HG03521 (cell line): ENCODE measurements at regions not wholly inside any gene's neighbourhood (a gene's known extent, or its start where the extent isn't known, plus 50 kb on each side); places are given as distances from the start of the nearest gene placed in this dataset.
"Not testable (repeated sequence)": the region's sequence is repeated elsewhere in the genome, so short reads cannot be mapped to it uniquely, and the experiment has no call there.

Experiments used
- ATAC-seq: cut with Tn5 transposase; IDR thresholded peaks from one replicate; pipeline ENCODE4 v1.9.1; 2021; ENCODE audit warnings: mild to moderate bottlenecking, moderate library complexity; ENCODE audit not compliant: unreplicated experiment

DNA sequence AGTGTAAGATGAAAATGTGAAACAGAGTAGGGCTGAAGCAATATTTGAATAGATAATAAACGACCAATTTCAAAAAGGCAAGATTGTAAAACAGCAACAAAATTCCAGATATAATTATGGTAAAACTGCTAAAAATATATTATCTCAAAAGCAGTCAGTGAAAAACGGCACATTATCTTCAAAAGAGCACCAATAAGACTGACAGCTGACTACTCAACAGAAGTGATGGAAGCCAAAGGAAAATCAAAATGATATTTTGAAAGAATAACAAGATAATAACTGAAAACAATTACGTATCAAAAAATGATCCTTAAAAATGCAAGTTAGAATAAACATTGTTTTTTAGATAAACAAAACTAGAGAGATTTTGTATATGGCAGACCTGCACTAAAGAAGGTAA is 920.6 kb upstream of the FAM98A start:
- ATAC-seq = no peak

DNA sequence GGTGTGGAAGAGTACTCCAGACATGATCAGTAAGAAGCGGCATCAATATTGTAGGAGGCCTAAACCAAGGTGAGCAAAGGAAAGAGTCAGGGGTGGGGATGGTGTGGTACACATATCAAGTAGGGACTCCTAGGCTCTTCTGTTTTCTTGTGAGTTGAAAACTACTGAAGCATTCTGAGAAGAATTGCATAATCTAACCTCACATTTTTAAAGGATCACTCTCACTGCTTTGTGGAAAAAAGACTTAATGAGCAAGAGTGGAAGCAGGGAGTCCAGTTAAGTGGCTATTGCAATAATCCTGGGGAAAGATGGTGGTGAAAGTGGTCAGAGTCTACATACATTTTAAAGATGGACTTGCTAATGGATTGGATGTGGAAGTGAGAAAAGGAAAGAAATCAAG is 899.5 kb upstream of the FAM98A start:
- no peak for ATAC-seq

DNA sequence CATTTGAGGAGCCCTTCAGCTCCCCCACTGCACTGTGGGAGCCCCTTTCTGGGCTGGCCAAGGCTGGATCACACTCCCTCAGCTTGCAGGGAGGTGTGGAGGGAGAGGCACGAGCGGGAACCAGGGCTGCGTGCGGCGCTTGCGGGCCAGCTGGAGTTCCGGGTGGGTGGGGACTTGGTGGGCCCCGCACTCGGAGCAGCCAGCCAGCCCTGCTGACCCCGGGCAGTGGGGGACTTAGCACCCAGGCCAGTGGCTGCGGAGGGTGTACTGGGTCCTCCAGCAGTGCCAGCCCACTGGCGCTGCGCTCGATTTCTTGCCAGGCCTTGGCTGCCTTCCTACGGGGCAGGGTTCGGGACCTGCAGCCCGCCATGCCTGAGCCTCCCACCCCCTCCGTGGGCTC is 895.1 kb upstream of the FAM98A start:
- not testable (repeated sequence) for ATAC-seq

DNA sequence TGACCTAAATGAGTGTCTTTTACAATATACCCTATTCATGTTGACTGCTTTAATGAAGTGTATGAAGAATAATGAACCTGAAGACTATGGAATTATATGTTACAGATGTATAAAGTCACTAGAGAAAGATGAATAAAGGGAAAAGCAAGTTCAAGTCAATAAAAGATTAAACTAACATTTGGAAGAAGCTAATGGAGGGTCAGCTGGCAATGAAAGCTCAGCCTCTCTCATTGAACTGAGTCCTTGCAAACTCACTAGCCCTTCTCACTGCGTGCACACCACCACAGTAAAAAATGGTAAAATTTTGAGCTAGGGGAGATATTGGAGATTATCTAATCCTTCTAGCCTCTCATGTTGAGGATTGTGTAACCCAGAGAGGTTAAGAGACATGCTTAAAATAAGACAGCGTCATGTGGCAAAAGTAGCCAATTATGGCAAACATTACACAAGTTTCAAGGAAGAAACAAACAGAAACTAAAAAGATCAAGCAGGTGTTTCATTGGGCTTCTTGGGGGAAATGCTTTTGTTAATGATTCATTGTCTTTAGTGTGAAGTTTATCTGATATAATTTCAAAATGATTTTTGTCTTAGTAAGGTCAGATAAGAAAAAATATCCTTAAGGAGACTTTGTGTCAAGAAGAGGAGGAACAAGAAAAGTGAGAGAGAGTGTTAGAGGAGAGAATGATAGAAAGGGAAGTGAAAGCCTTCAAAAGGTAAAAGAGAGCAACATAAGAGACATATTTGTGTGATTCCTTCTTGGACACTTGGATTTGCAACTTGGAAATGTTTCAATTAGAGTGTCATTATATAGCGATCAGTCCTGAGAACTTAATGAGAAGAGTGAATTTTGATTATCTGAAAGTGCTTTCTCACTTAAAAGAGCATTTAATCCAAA is 893.7 kb upstream of the FAM98A start:
- ATAC-seq = no peak

DNA sequence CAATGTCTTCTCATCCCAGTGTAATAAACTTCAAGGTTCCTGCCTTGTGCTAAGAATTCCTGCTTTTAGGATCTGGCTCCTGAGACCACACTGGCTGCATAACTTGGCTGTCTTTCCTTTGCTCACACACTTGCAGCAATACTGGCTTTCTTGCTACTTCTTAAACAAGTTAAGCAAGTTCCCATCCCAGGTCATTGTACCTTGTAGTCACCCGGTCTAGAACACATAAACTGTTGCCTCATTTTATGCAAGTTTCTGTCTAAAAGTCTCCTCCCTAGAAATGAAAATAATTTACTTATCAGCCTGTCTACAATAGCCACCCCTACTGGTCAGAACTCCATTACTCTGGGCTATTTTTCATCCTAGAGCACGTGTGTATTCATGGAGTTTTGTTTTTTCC is 887.9 kb upstream of the FAM98A start:
- no peak for ATAC-seq

DNA sequence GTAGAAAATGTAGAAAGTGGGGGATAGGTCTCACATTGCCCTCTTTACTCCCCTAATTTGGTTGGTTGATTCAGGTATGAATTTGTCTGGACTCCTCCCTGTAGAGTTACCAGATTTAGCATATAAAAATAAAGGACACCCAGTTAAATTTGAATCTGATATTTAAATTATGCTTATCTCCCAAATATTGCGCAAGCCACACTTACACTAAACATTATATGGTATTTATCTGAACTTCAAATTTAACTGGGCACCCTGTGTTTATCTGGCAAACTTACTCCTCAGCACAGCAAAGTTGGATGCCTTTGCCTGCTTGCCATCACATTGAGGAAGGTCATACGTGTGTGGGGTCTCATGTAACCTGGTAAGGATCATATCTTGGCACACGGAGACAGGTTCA is 882.4 kb upstream of the FAM98A start:
- ATAC-seq = no peak

DNA sequence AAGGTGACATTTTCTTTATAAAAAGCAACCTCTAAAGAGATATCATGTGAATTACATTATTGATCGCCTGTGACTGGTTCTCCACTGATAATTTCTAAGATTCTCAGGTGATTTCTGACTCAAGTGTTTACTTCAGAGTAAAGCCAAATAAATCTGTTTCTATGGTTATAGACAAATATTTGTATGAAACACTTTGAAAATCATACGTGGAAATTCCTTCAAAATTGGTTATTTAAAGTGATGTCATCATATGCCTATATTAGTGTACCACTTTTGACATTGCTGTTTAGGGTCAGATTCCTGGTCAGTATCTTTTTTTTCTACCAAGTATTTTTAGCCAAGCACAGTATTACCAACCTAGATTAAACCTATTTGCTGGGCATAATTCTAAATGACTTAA is 881.3 kb upstream of the FAM98A start:
- ATAC-seq = no peak

DNA sequence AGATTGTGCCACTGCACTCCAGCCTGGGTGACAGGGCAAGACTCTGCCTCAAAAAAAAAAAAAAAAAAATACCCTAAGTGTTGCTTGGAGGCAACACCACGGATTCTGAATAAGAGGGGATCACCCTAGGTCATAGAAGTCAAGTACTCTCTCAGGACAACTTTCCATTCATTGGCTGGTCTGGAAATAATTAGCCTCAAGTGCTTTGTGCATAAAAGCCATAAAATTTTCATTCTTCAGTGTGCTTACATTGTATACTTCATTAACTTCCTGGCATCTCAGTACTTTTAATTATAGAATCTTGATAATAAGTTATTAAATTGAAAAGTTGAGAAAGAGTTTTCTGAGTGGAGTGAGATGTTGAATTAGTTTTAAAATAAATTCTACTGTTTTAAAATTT is 876.1 kb upstream of the FAM98A start:
- no peak for ATAC-seq

DNA sequence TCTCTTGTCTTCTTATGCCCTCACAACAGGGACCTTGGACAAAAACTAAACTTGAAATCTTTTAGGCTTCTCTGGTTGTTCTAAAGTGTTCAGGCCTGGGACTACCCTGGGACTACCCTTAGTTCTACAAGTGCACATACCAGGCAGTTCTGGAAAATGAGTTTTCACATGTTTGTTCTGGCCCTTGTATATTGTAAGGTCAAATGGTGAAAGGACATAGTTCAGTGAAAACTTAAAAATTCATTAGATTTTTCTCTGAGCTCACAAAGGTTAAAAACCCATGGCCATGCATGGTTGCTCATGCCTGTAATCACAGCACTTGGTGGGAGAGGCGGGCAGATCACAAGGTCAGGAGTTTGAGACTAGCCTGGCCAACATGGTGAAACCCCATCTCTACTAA is 875.5 kb upstream of the FAM98A start:
- ATAC-seq = no peak

DNA sequence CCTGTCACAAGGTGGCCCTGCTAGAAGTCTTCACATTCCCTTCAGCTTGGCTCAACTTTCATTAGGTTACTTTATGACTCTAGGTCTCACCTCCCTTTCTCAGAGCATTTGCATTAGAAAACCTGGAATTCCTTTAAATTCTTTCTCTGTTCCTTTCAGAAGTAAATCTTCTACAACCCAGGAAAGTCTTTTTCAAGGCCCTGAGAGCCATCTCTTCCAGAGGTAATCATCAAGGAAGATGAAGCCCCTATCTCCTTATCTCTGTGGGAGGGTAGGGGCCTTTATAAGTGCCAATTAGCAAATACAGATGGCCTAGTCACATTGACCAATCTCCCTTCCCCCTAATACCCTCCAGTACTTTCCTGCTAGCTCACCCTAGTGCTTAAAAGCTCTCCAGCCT is 848.0 kb upstream of the FAM98A start:
- ATAC-seq = no peak

DNA sequence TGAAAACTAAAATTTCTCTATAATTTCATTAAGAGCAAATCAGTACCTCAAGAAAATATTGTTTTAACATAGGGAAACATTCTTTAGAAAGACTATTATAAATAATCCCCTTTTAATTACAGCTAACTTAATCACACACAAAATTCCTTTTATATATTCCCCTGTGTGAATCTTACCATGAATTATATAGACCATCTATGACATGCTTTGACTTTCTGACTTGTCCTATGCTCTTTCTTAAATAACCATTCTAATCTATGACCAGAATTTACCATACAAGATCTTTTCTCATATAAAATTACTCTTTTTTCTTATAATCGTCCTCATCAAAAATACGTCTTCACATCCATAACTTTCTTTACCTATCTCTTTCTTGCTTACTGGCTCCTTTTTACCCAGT is 824.2 kb upstream of the FAM98A start:
- no peak for ATAC-seq

DNA sequence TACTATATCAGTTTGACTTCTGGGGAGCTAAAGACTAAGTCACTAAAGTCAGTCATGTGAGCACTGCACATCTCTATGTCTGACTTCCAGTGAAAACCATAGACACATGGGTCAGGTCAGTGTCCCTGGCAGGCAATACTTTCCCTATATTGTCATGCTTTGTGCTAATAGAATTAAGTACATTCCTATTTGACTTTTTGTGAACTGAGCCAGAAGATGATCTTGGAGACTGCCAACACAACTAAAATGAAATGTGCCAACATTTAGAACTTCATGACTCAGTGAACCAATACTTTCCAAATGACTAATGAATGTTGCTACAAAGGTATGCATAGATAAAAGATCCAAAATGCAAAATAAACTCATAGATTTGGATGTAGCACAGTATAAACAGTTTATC is 820.8 kb upstream of the FAM98A start:
- no peak for ATAC-seq

DNA sequence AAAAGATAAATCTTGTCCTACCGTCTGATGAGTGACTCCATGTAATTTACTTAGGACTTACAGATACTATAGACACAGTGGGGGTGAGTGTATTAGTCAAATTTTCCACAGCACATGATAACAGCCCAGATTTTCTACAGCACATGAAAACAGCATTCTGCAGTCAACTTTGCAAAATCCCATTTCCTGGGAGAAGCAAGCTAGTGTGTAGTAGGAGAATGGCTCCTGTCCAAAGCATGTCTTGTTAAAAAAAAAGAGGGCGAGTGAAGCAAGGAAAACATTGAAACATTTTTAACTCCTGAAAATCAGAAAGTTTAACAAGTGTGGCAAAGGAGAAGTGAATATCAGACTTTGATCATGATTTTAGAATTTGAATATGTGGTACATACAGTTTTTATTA is 817.8 kb upstream of the FAM98A start:
- ATAC-seq = no peak

DNA sequence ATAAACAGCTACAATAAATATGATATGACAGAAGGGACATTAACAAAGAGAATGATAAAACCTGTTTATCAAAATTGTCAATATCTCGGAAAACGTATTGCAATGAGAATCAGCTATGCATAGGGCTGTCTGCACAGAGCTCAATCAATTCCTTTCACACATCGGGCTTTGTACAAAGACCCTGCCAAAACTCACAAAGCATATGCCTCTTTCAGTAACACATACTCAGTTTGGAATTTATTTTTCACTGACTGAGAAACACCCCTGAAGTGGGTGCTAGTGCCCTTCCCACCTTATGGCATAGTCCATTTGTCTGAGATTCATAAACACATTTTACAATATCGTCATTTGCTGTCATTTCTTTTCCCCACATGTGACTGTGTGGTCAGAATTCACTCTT is 815.8 kb upstream of the FAM98A start:
- ATAC-seq = no peak

DNA sequence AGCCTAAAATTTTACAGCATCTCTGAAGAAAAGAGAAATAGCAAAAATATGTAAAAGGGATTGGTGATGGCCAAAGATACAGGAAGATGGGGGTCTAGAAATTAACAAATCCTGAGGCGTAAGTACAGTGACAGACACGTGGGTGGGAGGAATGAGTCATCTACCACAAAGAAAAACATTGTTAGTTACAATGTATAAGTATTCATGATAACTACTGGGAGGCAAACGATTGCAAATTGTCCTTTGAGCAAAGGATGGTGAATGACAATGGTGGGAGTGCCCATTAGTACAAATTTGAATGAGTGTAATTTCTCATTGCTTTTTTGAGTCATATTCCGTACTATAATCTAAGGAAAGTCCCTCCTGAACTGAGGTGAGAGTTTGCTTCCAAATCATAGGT is 809.0 kb upstream of the FAM98A start:
- ATAC-seq = no peak

DNA sequence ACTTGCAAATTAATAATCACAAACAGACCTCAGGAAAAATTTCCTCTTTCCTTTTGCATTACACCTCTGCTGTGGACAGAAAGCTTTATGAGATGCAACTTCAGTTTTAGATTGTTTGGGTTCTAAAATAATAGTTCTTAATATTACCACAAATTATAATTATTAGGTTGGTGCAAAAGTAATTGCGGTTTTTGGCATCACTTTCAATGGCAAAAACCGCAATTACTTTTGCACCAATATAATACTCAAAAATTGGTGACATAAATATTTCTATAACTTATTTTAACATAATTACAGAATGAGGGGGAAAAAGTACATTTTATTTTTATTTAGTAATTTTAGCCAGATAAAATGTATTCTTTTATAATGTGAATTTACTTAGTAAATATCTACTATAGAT is 804.4 kb upstream of the FAM98A start:
- no peak for ATAC-seq

DNA sequence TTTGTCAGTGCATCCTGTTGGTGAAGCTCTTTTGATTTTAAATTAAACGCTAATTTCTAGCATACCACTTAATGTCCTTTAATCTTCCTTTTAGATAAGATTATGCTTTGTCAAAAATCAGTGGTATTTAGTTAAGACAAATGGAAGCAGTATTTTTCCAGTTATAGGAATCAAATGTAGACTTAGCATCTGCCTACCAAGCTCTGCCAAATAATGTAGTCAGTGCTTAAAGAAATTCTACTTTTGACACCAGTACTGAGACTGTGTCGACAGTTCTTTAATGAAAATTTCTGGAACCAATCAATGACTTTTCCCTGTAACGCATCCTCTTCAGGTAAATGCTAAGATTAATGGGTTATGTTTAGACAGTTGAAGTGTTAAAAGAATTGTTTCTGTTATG is 803.3 kb upstream of the FAM98A start:
- ATAC-seq = no peak

DNA sequence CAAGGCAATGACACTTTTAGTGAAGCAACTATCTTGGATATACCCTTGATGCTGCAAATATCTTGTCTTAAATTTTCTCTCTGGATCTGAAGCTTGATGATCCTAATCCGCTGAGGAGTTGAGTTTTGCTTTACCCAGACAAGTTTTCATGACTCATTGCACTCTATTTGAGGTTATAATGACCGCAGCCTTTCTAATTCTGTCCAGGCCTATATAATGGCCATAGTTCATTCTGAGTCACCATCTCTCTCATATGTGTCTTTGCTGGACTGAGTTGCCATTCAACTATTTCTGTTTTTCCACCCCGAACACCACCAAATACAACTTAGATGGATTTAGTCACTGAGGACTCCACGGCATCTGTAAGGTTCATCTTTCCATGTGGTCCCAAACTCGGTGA is 802.1 kb upstream of the FAM98A start:
- ATAC-seq = no peak

DNA sequence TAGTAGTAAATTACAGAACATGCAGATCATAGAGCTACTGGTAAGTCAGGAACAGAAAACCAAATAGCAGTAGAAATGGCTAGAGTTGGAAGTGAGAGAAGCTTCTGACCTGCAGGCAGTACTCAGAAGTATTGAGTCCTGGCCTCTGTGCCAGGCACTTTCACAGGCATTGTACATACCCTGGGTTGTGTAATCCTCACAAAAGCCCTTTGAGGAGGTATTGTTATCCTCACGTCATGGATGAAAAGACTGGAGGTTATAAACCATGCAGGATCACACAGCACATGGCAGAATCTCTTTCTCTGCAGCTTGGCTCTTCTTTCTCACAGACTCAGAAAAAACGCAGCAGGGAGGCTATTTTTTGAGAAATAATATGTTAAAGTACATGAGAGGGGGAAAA is 789.3 kb upstream of the FAM98A start:
- ATAC-seq = no peak

DNA sequence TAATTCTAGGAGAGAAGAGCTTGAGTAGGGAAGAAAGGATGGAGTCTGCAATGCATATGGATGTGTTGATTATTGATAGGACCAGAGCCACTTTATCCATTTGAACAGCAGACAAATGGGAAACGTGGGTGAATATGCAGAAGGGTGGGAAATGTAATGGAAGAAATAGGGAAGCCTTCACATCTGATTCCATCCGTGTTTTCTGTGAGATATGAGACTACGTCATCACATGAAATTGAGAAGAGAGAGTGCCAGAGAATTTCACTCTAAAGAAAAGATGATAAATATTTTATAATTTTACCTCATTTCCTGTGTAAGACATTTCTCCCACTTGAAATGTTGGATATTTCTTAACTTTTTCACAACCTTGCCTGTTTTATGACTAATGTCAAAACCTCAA is 788.4 kb upstream of the FAM98A start:
- no peak for ATAC-seq

DNA sequence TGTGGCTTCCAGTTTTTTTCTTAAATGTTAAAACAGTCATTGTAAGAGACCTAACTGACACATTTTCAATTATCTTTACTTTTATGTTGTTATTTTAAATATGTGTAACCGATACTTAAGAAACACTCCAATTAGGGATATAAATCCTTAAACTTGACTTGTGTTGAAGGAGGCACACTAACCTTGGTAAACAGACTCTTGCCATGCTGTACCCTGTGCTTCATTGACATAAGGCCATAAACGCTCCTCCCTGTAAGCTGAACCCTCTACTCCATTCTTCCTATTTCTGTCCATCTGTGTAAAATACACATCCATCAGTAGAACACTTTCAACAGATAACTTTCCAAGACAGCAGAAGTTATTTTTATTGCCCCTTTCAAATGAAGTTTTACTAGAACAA is 780.5 kb upstream of the FAM98A start:
- ATAC-seq = no peak

DNA sequence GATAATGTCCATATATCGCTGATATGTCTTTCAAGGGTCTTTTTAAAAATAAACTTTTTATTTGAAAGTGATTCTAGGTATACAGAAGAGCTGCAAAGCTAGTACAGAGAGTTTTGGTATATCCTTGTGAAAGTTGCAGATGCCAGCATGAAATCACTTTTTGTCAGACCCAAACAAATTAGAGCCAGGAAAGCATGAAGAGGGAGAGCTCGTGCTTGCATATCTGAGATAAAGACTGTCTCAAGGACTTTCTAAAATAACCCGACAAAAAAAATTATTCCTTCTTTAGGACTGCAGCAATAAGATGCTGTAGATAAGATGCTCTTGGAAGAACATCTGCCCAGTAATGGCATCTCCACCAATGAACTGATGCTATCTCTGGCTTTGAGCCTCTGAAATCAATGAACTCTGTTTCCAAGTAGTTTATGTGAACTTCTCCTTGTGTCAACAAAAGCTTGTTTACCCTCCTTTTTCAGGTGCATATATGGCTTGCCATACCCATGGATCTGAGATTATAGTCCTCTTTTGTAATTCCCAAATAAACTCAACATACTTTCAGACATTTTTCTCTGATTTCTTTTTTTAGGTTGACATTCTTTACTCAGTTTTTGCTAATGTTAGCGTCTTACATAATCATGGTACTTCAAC is 774.6 kb upstream of the FAM98A start:
- no peak for ATAC-seq

DNA sequence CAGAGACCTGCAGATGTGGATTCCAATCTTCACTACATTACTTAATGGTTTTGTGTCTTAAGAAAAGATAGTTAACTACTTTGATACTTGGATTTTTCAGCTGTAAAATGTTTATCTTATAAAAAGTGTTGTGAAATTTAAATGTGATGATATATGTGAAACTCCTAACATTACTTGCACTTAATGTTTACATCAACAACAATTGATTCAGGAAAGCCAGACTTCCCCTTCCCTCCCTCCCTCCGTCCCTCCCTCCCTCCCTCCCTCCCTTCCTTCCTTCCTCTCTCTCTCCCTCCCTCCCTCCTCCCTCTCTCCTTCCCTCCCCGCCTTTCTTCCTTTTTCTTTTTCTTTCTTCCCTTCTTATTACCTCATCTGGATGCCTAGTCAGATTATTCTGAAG is 773.9 kb upstream of the FAM98A start:
- ATAC-seq = no peak
